ENCODE measurements at regions not wholly inside any gene's neighbourhood (a gene's known extent, or its start where the extent isn't known, plus 50 kb on each side); places are given as distances from the start of the nearest gene placed in this dataset.

- H3K36me3 ChIP-seq (ENCODE audit: control insufficient read depth, insufficient read depth, low read length) = no peaks in the 10 kb centered on the region
- DNase-seq (ENCODE audit: extremely low read depth, insufficient read length) = no peak
- no peak for TF ChIP-seq CTCF (IDR thresholded peaks at IDR 0.05; ENCODE audit: insufficient read depth, low read length, poor library complexity, severe bottlenecking)
- H3K4me3 ChIP-seq (replicated peaks; ENCODE audit: low read depth, low read length) = no peak overlapping the region
- H3K27me3 ChIP-seq (replicated peaks; ENCODE audit: control insufficient read depth, insufficient read depth, low read length) = no peaks in the 10 kb centered on the region; the same call in 1 of the 2 replicates
These were observed 294.7 kb downstream of the KIF4B start for GRCh38 chr5:155308289-155308688.

GRCh38 chr5:155309021-155309746 lies 295.6 kb downstream of the KIF4B start:
- no peak for TF ChIP-seq CTCF (IDR thresholded peaks at IDR 0.05; ENCODE audit: insufficient read depth, low read length, poor library complexity, severe bottlenecking)
- no peak overlapping the region for H3K4me3 ChIP-seq (replicated peaks; ENCODE audit: low read depth, low read length)

GRCh38 chr5:155311721-155312120 lies 298.2 kb downstream of the KIF4B start:
- no peak for TF ChIP-seq CTCF (IDR thresholded peaks at IDR 0.05; ENCODE audit: insufficient read depth, low read length, poor library complexity, severe bottlenecking)
- no peak for DNase-seq (ENCODE audit: extremely low read depth, insufficient read length)
- H3K4me3 ChIP-seq (replicated peaks; ENCODE audit: low read depth, low read length) = no peak overlapping the region
- H3K36me3 ChIP-seq (ENCODE audit: control insufficient read depth, insufficient read depth, low read length) = no peaks in the 10 kb centered on the region
- no peaks in the 10 kb centered on the region for H3K27me3 ChIP-seq (replicated peaks; ENCODE audit: control insufficient read depth, insufficient read depth, low read length)

More at GRCh38 chr5:155309021-155309746, 295.6 kb downstream of the KIF4B start:
- Histone ChIP-seq H3K36me3 (ENCODE audit: control insufficient read depth, insufficient read depth, low read length) (no peaks in the 10 kb centered on the region), H3K27me3 (replicated peaks; ENCODE audit: control insufficient read depth, insufficient read depth, low read length) (no peaks in the 10 kb centered on the region; the same call in 1 of the 2 replicates)
- no peak for DNase-seq (ENCODE audit: extremely low read depth, insufficient read length)

- TF ChIP-seq CTCF (IDR thresholded peaks at IDR 0.05; ENCODE audit: insufficient read depth, low read length, poor library complexity, severe bottlenecking) = no peak
- no peak overlapping the region for H3K4me3 ChIP-seq (replicated peaks; ENCODE audit: low read depth, low read length)
- no peaks in the 10 kb centered on the region for H3K27me3 ChIP-seq (replicated peaks; ENCODE audit: control insufficient read depth, insufficient read depth, low read length)
- no peaks in the 10 kb centered on the region for H3K36me3 ChIP-seq (ENCODE audit: control insufficient read depth, insufficient read depth, low read length)
- DNase-seq (ENCODE audit: extremely low read depth, insufficient read length) = no peak
These were observed 300.0 kb downstream of the KIF4B start for GRCh38 chr5:155313518-155313917.

- Histone ChIP-seq H3K4me3 (replicated peaks; ENCODE audit: low read depth, low read length) (no peak overlapping the region), H3K36me3 (ENCODE audit: control insufficient read depth, insufficient read depth, low read length) (no peaks in the 10 kb centered on the region), H3K27me3 (replicated peaks; ENCODE audit: control insufficient read depth, insufficient read depth, low read length) (no peaks in the 10 kb centered on the region)
- no peak for DNase-seq (ENCODE audit: extremely low read depth, insufficient read length)
- no peak for TF ChIP-seq CTCF (IDR thresholded peaks at IDR 0.05; ENCODE audit: insufficient read depth, low read length, poor library complexity, severe bottlenecking)
These were observed 302.6 kb downstream of the KIF4B start for GRCh38 chr5:155316070-155316714.

Data from GM06990 (cell line).